Breast epithelium (tissue), 3 donors: ENCODE measurements at regions not wholly inside any gene's neighbourhood (a gene's known extent, or its start where the extent isn't known, plus 50 kb on each side); places are given as distances from the start of the nearest gene placed in this dataset.

Experiments used
- POLR2AphosphoS5 ChIP-seq, 3 donors: sonication (generic); formaldehyde crosslinking; IDR thresholded peaks; one replicate each; pipeline ENCODE4 v1.6.1; 2017; ENCODE audit warnings: antibody characterized with exemption in 3 of 3
- TF ChIP-seq, protein P1 (sequence below), 3 donors: fragments of 450-650 bp; IDR thresholded peaks; one replicate each; pipeline ENCODE4 v1.5.1; 2016 to 2017; ENCODE audit warnings: antibody characterized with exemption in 3 of 3, mild to moderate bottlenecking in 3 of 3, moderate library complexity in 3 of 3

DNA sequence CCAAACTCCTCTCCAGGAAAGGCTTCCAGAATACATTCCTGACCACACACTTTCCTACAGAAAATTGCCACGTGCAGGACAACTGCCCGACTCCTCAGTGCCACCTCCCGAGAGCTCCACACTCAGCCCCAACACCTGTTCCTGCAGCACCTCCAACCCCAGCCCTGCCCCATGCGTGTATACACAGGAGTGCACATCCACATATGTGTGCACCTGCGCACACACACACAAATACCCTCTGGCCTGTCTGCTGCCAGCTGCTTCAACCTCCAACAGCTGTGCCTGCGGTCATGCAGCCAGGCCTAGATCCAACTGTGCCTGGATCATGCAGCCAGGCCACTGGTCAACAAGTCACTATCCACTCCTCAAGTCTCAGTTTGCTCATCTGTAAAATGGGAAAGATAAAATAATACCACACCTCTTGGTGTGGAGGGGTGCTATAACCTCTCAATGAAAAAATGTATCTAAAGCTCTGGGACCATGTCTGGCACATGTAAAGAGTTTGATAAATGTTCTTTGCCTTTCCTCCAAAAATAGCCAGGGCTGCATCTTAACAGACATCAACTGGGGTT lies 152.1 kb upstream of the ID2 start:
- TF ChIP-seq POLR2AphosphoS5 (IDR thresholded peaks at IDR 0.05) = no peak
- TF ChIP-seq, protein P1, sequence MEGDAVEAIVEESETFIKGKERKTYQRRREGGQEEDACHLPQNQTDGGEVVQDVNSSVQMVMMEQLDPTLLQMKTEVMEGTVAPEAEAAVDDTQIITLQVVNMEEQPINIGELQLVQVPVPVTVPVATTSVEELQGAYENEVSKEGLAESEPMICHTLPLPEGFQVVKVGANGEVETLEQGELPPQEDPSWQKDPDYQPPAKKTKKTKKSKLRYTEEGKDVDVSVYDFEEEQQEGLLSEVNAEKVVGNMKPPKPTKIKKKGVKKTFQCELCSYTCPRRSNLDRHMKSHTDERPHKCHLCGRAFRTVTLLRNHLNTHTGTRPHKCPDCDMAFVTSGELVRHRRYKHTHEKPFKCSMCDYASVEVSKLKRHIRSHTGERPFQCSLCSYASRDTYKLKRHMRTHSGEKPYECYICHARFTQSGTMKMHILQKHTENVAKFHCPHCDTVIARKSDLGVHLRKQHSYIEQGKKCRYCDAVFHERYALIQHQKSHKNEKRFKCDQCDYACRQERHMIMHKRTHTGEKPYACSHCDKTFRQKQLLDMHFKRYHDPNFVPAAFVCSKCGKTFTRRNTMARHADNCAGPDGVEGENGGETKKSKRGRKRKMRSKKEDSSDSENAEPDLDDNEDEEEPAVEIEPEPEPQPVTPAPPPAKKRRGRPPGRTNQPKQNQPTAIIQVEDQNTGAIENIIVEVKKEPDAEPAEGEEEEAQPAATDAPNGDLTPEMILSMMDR (IDR thresholded peaks at IDR 0.05) = no peak
